Spinal cord (tissue), 9 donors: ENCODE measurements at regions not wholly inside any gene's neighbourhood (a gene's known extent, or its start where the extent isn't known, plus 50 kb on each side); places are given as distances from the start of the nearest gene placed in this dataset.

Experiments used
- DNase-seq, 6 donors: peaks; one replicate each; pipeline versions ENCODE4 v3.0.0 to v3.0.0-alpha.2; 2013 to 2015; ENCODE audit warnings: low spot score in 6 of 6, low read depth in 4 of 6
- H3K27ac ChIP-seq: one replicate; pipeline ENCODE4 v1.5.1; 2013; ENCODE audit warnings: low read depth, low read length, control low read depth
- H3K27me3 ChIP-seq: one replicate; pipeline ENCODE4 v1.6.1; 2013; ENCODE audit warnings: low read length; ENCODE audit not compliant: control insufficient read depth, insufficient read depth
- H3K36me3 ChIP-seq: one replicate; pipeline ENCODE4 v1.6.1; 2013; ENCODE audit warnings: low read length; ENCODE audit not compliant: control insufficient read depth, insufficient read depth
- H3K4me1 ChIP-seq: one replicate; pipeline ENCODE4 v1.6.1; 2013; ENCODE audit warnings: low read length; ENCODE audit not compliant: control insufficient read depth, insufficient read depth
- H3K4me3 ChIP-seq: one replicate; pipeline ENCODE4 v1.5.1; 2013; ENCODE audit warnings: low read depth, low read length, control low read depth
- H3K9me3 ChIP-seq: one replicate; pipeline ENCODE4 v1.6.1; 2013; ENCODE audit warnings: low read length; ENCODE audit not compliant: control insufficient read depth, insufficient read depth
- WGBS: methylation state at CpG from one replicate; pipeline ENCODE4 v1.1.5; 2013; ENCODE audit warnings: missing lambda C conversion rate; ENCODE audit not compliant: insufficient coverage; 5-methylcytosine and 5-hydroxymethylcytosine counted together
- donor health status: healthy.

DNA sequence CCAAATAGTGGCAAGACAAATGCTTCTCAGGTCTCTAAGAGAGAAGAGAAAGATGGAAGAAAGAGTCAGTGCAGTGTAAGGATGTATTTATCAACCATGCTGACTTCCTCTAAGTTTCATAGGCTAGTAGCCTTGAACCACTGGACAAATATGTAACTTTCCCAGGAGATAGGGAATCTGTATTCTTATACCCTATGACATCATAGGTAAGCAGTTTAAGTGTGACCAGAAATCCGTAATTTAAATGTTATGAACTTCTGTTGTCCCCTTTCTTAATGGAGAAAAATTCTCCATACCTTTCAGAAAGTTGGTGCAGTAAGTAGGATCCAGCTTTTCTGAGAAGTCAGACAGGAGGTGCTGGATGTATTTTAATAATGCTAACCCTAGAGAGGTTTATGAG lies 256.2 kb downstream of the LNPK start:
- DNase-seq = no peak
- H3K27me3 ChIP-seq = no peaks in the 10 kb centered on the region
- H3K9me3 ChIP-seq = no peaks in the 10 kb centered on the region
- H3K4me3 ChIP-seq = no peak overlapping the region
- H3K4me1 ChIP-seq = no peaks in the 10 kb centered on the region
- H3K36me3 ChIP-seq = no peaks in the 10 kb centered on the region
- WGBS = no CpG with 5 or more reads among the region's 1 CpG
- no peak overlapping the region for H3K27ac ChIP-seq

DNA sequence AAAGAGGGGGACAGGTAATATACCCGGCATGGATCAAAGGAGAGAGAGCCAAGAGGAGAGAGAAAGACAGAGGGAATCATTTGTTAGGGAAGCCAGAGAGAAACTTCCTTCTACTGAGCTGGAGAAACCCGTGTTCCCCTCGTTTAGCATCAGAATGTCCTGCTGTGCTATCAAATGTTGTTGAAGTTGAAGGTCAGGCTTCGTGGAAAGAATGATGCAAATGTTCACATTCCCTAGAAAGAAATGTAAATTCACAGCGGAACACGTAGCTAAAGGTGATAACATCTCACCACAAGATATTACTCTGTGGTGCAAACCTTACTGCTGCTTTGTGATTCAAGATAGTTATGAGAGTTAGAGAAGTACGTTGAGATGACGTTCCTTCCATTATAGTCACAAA lies 258.1 kb downstream of the LNPK start:
- H3K36me3 ChIP-seq = no peaks in the 10 kb centered on the region
- no peaks in the 10 kb centered on the region for H3K4me1 ChIP-seq
- no peak overlapping the region for H3K4me3 ChIP-seq
- 38% methylated on average over 1 of the region's 8 CpGs for WGBS
- DNase-seq = no peak
- H3K9me3 ChIP-seq = no peaks in the 10 kb centered on the region
- H3K27me3 ChIP-seq = no peaks in the 10 kb centered on the region
- H3K27ac ChIP-seq = no peak overlapping the region

DNA sequence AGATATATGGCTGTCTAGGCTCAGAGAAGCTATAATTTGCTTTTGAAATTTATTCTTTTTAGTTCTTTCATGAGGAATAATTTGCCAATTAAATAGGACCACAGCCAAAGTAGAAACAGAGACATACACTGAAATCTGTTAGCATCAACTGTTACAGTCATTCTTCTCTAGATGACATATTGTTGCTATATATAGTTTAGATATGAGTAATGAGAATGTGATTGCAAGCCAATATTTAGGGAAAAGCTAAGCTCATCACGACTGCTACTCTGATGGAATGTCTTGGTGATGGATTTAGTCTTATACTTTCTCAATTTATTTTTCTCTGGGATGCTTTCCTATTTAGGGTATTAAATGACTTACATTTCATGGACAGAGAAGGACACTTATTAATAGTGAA lies 259.1 kb downstream of the LNPK start:
- Histone ChIP-seq H3K4me3 (no peak overlapping the region), H3K27ac (no peak overlapping the region), H3K4me1 (no peaks in the 10 kb centered on the region), H3K9me3 (no peaks in the 10 kb centered on the region), H3K36me3 (no peaks in the 10 kb centered on the region), H3K27me3 (no peaks in the 10 kb centered on the region)
- WGBS = no CpG with 5 or more reads among the region's 1 CpG
- no peak for DNase-seq

DNA sequence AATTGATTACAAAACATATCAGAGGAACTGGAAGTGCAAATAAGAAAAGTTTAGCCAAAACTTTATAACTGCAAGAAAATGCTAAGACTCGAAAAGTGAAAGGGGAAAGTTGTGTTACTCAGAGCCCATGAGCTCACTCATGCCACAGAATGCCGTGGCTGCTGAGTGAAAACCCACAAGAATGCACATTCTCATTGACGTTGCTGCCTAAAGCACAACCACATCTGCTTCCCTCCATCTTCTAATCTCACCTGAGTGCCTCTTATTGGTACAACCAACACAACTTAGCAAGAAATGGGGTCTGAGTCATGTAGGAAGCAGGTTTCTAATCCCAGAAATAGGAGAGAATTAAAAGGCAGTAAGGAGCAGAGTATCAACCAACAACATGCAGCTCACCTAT lies 259.7 kb downstream of the LNPK start:
- WGBS = 100% methylated on average over 1 of the region's 3 CpGs
- Histone ChIP-seq H3K27me3 (no peaks in the 10 kb centered on the region), H3K27ac (no peak overlapping the region), H3K4me3 (no peak overlapping the region), H3K36me3 (no peaks in the 10 kb centered on the region), H3K9me3 (no peaks in the 10 kb centered on the region), H3K4me1 (no peaks in the 10 kb centered on the region)
- no peak for DNase-seq

DNA sequence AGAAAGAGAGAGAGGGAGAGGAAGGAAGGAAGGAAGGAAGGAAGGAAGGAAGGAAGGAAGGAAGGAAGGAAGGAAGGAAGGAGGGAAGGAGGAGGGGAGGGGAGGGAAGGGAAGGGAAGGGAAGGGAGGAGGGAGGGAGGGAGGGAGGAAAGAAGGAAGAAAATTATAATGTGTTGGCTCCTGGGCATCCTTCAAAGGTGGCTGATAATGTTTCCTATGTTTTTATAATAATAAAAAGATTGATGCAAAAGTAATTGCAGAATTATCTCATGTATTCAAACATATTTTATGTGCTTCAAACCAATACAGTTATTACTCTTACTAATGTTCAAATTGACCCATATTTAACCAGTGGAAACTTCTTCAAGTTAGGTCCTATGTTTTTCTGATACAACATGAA lies 260.9 kb downstream of the LNPK start:
- Histone ChIP-seq H3K27ac (no peak overlapping the region), H3K4me3 (no peak overlapping the region), H3K4me1 (no peaks in the 10 kb centered on the region), H3K27me3 (no peaks in the 10 kb centered on the region), H3K36me3 (no peaks in the 10 kb centered on the region), H3K9me3 (no peaks in the 10 kb centered on the region)
- DNase-seq = no peak

DNA sequence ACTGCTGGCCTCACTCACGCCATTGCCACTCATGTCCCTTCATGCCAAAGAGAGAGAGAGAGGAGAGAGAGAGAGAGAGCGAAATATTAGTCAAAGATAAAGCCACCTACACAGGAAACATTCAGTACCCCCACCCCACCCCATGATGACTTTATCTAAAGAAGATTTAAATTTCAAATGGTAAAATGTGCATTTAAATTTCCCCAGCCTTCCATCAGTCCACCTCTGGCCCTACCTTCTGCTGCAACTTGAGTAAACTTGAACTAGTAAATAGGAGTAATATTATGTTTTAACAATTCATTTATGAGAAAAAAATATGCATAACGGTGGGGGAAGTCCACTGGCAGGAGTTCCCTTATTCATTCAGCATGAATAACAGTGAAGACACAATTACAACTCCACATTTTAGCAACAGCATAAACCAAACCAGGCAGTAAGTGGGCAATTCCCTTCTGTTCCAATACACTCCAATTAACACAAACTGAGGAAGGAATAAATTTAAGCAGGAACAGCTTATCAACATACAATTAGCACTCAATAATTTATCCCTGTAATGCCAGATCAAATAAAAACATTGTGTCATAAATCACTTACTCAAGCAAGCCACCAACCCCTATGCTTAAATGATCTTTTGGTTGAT lies 264.2 kb downstream of the LNPK start:
- peak in 4 of 6 donors; percentile 7 to 70 (median 34) for DNase-seq
- Histone ChIP-seq H3K36me3 (no peaks in the 10 kb centered on the region), H3K27ac (no peak overlapping the region), H3K4me1 (no peaks in the 10 kb centered on the region), H3K4me3 (no peak overlapping the region), H3K27me3 (no peaks in the 10 kb centered on the region), H3K9me3 (no peaks in the 10 kb centered on the region)
- no CpG with 5 or more reads among the region's 3 CpGs for WGBS

DNA sequence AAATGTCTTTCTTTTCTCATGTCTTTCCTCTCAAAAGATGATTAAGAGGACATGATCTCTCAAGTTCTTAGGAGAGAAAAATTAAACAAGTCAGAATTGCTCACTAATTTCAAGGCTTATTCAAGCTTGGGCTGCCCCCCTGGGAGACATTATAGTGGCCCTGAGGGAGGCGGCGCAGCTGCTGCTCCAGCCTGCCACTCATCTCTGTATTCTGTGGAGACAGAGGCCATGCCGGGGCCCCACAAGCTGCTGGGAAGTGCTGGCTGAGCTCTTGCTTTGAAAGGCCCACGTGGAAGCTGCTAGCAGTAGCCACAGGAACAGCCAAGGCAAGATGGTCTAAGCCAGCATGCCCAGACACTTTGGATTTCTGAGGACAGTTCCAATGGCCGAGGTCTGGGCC lies 267.4 kb downstream of the LNPK start:
- H3K4me1 ChIP-seq = no peaks in the 10 kb centered on the region
- no peak for DNase-seq
- H3K27ac ChIP-seq = no peak overlapping the region
- H3K4me3 ChIP-seq = no peak overlapping the region
- no peaks in the 10 kb centered on the region for H3K36me3 ChIP-seq
- WGBS = 41% methylated on average over 5 of the region's 5 CpGs
- H3K9me3 ChIP-seq = no peaks in the 10 kb centered on the region
- H3K27me3 ChIP-seq = no peaks in the 10 kb centered on the region

DNA sequence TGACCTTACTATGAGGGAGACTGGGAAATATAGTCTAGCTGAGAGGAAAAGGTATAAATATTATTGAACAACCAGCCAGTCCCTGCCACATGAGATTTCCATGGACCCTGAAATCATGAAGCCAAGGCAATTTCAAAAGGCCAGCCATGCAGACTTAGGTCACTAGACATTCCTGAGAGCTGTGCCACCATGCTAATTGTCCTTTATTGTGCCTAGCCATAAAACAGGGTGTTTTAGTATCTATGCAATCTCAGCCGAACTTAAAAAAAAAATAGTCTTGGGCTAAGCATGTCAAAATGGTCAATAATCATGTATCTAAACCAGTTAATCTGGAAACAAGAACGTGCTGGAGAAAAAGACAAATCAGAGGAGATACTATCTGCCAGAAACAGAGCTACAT lies 269.5 kb downstream of the LNPK start:
- no peak for DNase-seq
- H3K27ac ChIP-seq = no peak overlapping the region
- H3K9me3 ChIP-seq = no peaks in the 10 kb centered on the region
- no CpG with 5 or more reads among the region's 2 CpGs for WGBS
- no peaks in the 10 kb centered on the region for H3K36me3 ChIP-seq
- no peaks in the 10 kb centered on the region for H3K27me3 ChIP-seq
- H3K4me1 ChIP-seq = no peaks in the 10 kb centered on the region
- no peak overlapping the region for H3K4me3 ChIP-seq

DNA sequence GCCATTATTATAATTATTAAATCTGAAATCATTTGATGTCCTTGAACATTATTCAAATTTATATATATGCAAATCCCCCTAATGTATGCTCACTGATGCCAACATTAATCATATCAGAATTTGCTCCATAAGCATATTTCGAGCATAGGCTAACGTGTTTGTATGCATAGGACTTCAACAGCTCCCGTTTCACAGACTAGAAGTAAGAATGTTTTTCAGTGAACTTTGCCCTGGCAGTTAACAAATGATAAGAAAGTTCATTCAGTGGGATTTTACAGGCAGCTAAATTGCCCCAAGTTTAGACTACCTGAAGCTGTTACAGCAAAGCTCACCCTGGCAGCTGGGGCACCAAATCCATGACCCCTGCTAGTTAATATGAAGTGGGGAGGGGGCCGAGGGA lies 272.0 kb downstream of the LNPK start:
- Histone ChIP-seq H3K27ac (no peak overlapping the region), H3K9me3 (no peaks in the 10 kb centered on the region), H3K36me3 (no peaks in the 10 kb centered on the region), H3K4me3 (no peak overlapping the region), H3K4me1 (no peaks in the 10 kb centered on the region), H3K27me3 (no peaks in the 10 kb centered on the region)
- DNase-seq = no peak
- 90% methylated on average over 3 of the region's 4 CpGs for WGBS

DNA sequence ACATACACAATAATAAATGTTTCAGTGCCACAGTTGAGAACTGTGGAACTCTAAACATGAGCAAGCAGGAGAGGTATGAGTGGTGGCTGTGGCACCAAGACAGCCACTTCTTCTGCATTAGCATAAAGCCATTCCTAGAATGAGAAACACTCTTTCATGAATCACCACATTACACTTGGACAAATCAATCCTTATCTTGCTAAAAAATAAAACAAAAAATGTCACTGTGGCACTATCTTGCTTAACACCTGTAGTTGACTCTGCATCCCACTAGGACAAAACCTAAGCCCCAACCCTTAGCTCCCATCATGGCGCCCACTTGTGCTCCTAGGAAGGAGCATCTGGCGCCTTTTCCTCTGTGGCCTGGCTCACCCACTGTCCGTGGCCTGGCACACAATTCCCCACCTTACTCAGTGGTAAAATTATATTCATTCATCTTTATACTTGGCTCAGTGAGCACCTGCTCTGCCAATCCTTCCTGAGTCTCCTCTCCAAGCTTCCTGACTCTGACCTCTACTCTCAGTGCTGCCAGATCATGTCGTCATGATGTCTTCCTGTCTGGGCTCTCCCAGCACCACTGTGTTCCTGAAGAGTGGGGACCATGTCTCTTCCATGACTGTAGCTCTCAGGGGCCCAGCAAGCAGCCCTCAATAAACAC lies 272.9 kb downstream of the LNPK start:
- no peaks in the 10 kb centered on the region for H3K27me3 ChIP-seq
- no peaks in the 10 kb centered on the region for H3K9me3 ChIP-seq
- DNase-seq = no peak
- 94% methylated on average over 4 of the region's 4 CpGs for WGBS
- H3K4me3 ChIP-seq = no peak overlapping the region
- no peak overlapping the region for H3K27ac ChIP-seq
- no peaks in the 10 kb centered on the region for H3K36me3 ChIP-seq
- H3K4me1 ChIP-seq = no peaks in the 10 kb centered on the region
